ENCODE measurements at regions not wholly inside any gene's neighbourhood (a gene's known extent, or its start where the extent isn't known, plus 50 kb on each side); places are given as distances from the start of the nearest gene placed in this dataset.
"Not testable (repeated sequence)": the region's sequence is repeated elsewhere in the genome, so short reads cannot be mapped to it uniquely, and the experiment has no call there.

DNA sequence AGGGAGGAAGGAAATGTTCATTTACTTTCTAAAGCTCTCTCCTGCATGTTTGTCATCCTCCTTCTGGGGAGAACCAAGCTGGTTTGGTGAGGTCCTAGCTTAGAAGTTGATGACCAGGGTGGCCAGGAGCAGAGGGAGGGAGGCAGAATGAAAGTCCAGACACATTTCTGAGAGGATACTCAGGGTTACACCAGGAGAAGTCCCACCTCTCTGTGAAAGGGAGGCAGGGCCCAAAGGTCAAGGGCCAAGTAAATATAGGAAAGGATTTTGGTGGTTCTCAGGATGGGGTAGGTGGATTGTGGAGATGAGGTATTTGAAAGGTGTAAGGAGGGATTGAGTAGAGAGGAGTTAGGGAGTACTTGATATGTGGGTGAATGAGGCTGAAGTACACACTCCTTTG, 58.0 kb upstream of the FBXO11 start:
- no peak for DNase-seq

DNA sequence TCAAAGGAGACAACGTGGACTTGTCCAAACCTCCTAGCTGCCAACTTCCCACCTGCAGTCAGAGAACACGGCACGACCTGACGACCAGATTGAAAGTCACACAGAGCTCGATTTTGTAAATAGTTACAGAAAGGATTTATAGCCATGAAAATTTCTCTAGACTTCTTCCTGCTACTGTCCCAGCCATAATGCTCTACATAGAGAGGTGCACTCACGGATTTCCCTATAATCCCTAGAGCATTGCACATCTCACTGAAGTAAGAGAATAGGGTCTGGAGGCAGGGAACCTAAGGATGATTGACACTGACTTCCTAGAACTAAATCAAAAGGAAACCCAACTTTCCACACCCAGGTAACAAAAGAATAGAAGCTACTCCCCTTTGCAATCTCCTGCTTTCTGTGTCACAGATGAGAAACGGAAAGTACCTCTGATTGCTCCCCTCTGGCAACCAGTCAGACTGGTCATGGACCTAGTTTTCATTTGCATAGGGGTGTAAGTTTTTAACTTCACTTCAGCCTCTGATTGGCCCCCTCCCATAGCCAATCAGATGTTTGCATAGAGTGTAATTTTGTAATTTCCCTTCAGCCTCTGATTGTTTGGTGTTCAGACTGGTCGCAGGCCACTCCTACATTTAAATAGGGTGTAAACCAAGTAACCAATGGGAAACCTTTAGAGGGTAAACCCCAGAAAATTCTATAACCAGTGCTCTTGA, 58.6 kb upstream of the FBXO11 start:
- DNase-seq: no peak

DNA sequence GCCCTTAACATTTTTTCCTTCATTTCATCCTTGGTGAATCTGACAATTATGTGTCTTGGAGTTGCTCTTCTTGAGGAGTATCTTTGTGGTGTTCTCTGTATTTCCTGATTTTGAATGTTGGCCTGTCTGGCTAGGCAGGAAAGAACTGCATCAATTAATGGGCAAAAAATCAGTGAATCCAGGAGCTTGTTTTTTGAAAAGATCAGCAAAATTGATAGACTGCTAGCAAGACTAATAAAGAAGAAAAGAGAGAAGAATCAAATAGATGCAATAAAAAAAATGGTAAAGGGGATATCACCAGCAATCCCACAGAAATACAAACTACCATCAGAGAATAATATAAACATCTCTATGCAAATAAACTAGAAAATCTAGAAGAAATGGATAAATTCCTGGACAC, 70.4 kb upstream of the FBXO11 start:
- DNase-seq: not testable (repeated sequence)

DNA sequence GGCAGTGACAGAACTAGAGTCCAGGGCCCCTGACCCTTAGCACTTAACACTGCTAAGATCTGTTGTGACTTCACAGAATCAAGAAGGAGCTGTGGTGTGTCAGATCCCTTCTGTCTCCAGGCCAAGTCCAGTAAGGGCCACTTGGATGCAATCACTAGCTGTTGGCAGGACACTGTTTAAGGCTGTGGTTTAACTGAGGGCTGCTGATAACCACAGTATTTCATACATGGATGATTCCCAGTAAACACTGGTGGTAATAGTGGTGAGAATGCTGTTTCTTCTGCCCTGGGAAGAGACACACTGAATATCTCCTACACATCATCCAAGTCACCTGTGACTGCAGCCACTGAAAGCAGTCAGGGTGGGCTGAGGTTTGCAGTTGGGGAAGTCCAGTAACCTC, 77.7 kb upstream of the FBXO11 start:
- no peak for DNase-seq

GRCh38 chr2:47990503-47990902, 84.2 kb upstream of the FBXO11 start:
- no peak for DNase-seq

DNA sequence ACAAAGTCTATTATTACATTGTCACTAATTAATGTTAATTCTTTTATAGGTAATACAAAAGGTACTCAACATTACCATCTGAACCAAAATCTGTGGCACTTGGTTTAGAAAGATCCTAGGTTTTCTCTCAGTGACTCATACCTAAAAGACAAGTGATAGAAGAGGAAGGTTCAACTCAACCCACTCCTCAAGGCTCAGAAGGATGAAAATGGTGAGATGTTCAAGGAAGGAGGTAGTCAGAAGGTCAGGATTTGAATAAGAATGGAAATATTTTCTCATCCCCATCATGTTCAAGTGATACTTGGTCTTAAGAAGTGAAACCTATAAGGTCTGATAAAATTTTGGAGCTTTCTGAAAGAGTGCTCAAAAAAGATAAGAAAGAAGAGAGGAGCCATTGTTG, 86.4 kb upstream of the FBXO11 start:
- no peak for DNase-seq

GRCh38 chr2:47996808-47997207, 90.5 kb upstream of the FBXO11 start:
- no peak for DNase-seq

GRCh38 chr2:47999512-47999911, 93.2 kb upstream of the FBXO11 start:
- DNase-seq: no peak

- no peak for DNase-seq
Measured at GRCh38 chr2:48001498-48001897, 95.2 kb upstream of the FBXO11 start.

DNA sequence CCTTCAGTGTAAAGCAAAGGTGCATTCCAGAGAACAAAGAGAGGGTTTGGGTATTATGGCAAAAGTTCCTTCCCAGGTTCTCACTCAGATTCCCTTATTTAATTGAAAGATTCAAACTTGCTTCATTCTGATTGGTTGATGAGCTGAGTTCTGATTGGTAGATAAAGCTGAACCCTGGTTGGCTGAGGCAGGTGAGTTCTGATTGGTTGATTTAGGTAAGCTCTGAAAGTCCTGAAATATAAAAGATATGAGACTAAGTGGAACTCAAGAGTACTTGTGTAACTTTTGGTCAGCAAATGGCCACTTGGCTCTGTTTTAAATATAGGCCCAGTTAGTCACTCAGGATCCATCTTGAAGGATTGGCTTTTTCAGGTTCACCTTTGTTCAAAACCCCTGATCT, 99.8 kb upstream of the FBXO11 start:
- DNase-seq: no peak

- no peak for DNase-seq
Measured at GRCh38 chr2:48007699-48008268, 101.5 kb upstream of the FBXO11 start.

GRCh38 chr2:48009256-48009655, 103.0 kb upstream of the FBXO11 start:
- no peak for DNase-seq

DNA sequence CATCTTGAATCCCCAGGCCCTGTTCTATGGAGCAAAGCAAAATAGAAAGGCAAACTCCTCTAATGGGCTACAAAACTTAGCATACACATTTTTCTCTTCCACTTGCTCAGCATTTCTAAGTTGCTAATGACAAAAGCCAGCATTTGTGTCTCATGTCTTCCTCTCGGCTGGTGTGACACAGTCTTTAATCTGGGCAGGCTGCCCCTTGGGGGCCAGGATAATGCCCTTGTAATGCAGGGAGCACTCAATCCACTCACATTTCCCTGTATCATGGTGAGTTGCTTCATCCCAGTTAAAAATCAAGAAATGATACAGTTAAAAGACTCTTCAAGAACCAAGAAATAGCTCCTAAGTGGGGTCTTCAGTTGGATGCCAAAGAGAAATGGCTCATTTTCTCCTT, 109.1 kb upstream of the FBXO11 start:
- DNase-seq: no peak

- DNase-seq: no peak
Measured at GRCh38 chr2:48016225-48017019, 110.1 kb upstream of the FBXO11 start.

DNA sequence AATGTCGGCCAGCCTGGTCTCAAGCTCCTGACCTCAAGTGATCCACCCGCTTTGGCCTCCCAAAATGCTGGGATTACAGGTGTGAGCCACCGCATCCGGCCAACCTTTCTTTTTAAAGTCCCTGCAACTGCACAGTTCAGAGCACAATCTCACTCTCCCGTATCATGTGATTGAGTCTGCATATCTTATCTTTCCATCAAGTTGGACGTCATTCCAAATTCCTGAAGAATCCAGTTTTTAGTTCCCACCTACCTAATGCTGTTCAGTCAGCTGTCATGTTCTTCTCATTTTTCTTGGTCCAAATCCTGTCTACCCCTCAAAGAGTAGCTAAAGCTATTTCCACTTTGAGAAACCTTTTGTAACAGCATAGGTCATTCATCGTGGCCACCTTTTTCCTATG, 110.8 kb upstream of the FBXO11 start:
- no peak for DNase-seq

- DNase-seq: no peak
Measured at GRCh38 chr2:48018480-48018879, 112.2 kb upstream of the FBXO11 start.

DNA sequence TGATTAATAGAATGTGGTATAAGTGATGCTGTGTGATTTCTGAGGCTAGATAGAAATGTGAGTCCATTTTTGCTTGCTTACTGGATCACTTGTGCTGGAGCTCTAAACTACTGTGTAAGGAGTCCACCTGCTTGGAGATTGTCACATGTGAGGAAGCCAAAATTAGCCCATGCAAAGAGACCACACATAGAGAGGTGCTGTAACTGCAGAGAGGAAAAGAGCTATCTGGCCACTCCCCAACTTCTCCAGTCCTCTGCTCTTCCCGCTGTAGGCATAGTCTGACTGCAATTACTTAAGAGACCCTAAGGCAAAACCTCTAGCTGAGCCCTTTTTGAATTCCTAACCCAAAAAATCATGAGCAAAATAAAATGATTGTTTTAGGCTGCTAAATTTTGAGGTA, 120.6 kb upstream of the FBXO11 start:
- DNase-seq: no peak

- no peak for DNase-seq
Measured at GRCh38 chr2:48032765-48033164, 126.5 kb upstream of the FBXO11 start.

GRCh38 chr2:48034295-48034694, 128.0 kb upstream of the FBXO11 start:
- peak in 1 of 2 donors; percentile 20 for DNase-seq

- no peak for DNase-seq
Measured at GRCh38 chr2:48036312-48036711, 130.0 kb upstream of the FBXO11 start.

DNA sequence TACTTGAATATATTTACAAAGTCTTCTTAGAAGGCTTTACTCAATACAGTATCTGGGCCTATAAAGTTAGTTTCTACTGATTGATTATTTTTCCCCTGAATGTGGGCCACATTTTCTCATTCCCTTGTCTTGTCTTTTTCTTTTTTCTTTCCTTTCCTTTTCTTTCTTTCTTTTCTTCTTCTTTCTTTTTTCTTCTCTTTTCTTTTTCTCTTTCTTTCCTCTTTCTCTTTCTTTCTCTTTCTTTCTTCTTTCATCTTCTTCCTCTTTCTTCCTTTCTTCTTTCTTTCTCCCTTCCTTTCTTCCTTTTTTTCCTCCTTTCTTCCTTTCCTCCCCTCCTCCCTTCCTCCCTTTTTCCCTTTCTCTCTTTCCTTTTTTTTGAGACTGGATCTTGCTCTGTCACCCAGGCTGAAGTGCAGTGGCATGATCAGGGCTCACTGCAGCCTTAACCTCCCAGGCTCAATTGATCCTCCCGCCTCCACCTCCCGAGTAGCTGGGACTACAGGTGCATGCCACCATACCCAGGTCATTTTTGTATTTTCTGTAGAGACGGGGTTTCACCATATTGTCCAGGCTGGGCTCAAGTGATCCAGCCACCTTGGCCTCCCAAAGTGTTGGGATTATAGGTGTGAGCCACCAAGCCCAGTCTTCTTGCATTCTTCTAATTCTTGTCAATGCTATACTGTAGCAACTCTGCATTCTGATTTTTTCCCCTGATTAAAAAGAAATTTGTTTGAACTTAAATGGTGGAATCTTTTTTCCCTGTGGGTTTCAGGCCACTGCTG, 133.1 kb upstream of the FBXO11 start:
- DNase-seq: no peak

GRCh38 chr2:48043131-48043700, 136.9 kb upstream of the FBXO11 start:
- peak; percentile 3 to 6 for DNase-seq

DNA sequence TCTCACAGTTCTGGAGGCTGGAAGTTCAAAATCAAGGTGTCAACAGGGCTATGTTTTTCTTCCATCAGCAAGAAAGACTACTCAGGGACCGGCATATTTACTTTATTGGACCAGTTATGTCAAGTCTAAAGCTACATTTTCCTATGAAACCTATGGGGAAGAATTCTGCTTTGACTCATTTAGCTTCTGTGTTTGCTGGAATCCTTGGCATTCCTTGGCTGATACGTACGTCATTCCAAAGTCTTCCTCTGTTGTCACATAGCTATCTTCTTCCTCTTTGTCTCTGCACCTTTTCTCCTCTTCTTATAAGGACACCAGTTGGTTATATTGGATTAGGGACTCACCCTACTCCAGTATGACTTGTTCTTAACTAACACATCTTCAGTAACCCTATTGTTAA, 137.4 kb upstream of the FBXO11 start:
- DNase-seq: no peak
